ENCODE measurements at regions not wholly inside any gene's neighbourhood (a gene's known extent, or its start where the extent isn't known, plus 50 kb on each side); places are given as distances from the start of the nearest gene placed in this dataset.

DNA sequence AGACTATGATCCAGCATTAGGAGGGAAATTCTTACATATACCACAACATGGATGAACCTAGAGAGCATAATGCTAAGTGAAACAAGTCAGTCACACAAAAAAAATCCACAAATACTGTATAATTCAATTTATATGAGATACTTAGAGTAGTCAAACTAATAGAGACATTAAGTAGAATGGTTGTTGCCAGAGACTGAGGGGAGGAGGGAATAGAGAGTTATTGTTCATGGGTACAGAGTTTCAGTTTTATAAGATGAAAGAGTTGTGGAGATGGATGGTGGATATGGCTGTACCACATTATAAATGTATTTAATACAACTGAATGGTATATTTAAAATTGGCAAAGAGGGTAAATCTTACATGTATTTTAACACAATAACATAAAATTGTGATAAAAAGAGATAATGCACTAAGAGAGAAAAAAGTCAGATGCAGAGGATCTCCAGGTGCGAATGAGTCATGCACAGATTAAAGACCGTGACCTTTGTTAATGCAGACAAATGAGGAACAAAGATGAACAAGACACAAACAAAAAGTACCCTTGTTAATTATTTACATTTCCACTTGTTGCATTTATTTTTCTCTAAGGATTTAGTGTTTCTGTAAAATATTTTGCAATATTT is 541.7 kb upstream of the MEX3C start:
- TF ChIP-seq, protein P1, sequence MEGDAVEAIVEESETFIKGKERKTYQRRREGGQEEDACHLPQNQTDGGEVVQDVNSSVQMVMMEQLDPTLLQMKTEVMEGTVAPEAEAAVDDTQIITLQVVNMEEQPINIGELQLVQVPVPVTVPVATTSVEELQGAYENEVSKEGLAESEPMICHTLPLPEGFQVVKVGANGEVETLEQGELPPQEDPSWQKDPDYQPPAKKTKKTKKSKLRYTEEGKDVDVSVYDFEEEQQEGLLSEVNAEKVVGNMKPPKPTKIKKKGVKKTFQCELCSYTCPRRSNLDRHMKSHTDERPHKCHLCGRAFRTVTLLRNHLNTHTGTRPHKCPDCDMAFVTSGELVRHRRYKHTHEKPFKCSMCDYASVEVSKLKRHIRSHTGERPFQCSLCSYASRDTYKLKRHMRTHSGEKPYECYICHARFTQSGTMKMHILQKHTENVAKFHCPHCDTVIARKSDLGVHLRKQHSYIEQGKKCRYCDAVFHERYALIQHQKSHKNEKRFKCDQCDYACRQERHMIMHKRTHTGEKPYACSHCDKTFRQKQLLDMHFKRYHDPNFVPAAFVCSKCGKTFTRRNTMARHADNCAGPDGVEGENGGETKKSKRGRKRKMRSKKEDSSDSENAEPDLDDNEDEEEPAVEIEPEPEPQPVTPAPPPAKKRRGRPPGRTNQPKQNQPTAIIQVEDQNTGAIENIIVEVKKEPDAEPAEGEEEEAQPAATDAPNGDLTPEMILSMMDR (IDR thresholded peaks at IDR 0.05; ENCODE audit: insufficient read depth, low read length): no peak
- TF ChIP-seq POLR2AphosphoS5 (IDR thresholded peaks at IDR 0.05; ENCODE audit: low read depth): no peak

Measured in HL-60 (cell line).